ENCODE measurements at regions not wholly inside any gene's neighbourhood (a gene's known extent, or its start where the extent isn't known, plus 50 kb on each side); places are given as distances from the start of the nearest gene placed in this dataset.

DNA sequence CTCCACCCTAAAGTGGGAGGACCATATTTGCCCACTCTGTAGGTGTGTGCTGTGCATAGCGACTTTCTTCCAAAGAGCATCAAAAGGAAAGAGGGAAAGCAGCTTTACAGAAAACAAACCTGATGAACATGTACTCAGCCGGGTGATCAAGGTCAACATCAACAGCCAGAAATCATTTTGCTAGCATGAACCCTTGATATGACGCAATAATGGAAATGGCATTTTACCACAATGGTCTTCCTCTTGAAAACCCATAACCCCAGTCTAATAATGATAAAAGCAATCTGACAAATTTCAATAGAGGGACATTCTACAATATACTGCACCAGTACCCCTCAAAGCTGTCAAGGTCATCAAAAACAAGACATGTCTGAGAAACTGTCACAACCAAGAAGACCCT is 350.2 kb downstream of the FBXO15 start:
- DNase-seq (ENCODE audit: low read depth in 1 of 2, low spot score in 1 of 2) = no peak

DNA sequence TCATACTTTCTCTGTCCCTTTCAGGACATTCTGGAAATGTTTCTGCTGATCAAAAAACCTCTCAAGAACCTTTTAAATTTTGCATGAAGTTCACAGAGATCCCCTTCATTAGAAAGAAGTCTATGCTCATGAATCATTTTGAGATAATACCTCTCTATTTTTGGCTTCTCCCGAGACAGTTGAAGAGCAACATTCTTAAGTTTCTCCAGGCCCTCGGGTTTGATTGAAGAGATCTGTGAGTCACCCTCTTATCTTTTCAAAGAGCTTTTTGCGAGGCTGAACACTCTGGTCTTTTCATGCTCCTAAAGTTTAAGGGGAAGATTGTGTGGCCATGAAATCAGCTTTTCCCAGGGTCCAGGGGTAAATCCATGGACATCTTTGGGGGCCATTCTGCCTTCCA is 354.2 kb downstream of the FBXO15 start:
- DNase-seq (ENCODE audit: low read depth in 1 of 2, low spot score in 1 of 2) = no peak

DNA sequence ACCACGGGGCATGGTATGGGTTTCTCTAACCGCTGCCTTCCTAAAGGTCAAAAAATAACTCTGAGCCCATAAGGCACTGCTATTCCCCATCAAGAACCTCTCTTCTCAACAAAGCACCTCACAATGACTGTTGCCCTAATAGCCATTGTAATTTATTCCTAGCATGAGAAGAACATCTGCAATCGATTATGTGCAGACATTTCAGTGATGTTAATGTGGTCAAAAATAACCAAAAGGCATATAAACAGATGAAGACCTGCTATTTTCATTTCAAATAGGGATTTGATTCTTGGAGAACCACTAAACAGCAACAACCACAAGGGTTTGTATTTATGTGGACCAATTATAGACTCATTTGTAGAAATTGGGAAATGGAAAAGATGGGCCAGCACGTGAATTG is 356.6 kb downstream of the FBXO15 start:
- no peak for DNase-seq (ENCODE audit: low read depth in 1 of 2, low spot score in 1 of 2)

DNA sequence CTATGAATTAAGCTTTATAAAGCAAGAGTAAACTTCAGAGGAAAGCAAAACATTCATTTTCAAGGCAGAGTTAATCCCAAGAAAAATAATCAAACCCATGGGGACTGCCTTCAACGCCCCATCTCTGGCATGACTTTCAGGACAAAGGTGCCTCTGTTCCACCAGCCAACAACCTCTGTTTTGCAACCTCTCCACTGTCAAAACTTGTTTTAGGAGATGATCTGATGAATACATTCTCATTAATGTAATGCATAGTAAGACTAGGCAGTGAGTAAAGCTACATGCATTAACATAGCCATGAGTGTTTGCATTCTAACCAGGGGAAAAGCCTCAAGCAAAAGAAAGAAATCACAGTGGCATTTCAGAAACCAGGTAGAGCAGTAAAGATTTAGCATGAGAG is 357.0 kb downstream of the FBXO15 start:
- DNase-seq (ENCODE audit: low read depth in 1 of 2, low spot score in 1 of 2) = no peak

DNA sequence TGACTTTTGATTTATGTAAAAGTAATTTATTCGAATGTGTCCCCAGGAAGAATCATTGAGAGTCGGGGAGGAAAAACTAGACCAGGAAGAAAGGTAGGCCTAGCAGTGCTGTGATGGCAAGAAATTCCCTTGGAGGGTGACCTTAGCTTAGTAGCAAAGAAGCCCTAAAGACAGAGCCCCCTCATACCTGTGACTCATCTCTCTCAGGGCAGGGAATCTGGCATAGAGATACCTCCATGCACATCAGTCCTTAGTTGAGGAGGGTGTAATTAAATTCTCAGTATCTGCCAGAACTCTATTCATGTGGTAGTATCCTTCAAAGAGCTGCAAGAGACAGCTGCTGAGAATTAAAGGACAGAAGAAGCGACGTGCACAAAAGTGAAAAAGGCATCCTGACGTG is 360.3 kb downstream of the FBXO15 start:
- no peak for DNase-seq (ENCODE audit: low read depth in 1 of 2, low spot score in 1 of 2)

DNA sequence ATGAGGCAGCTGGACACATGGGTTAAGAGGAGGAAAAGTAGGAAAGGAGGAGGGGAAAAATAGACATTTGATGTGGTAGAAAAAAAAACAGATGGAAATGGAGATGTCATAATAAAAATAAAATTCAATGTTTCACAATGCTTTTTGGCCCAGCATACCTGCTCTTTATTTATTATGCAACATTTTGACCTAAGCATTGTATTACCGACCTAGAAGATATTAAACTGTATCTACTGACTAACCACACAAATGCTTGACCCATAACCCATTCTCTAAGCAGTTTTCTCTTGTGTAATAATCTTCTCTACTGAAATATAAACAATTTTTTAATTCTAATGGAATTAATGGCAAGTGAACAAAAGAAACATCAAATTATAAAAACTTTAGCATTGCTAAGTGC is 362.3 kb downstream of the FBXO15 start:
- DNase-seq (ENCODE audit: low read depth in 1 of 2, low spot score in 1 of 2) = no peak

DNA sequence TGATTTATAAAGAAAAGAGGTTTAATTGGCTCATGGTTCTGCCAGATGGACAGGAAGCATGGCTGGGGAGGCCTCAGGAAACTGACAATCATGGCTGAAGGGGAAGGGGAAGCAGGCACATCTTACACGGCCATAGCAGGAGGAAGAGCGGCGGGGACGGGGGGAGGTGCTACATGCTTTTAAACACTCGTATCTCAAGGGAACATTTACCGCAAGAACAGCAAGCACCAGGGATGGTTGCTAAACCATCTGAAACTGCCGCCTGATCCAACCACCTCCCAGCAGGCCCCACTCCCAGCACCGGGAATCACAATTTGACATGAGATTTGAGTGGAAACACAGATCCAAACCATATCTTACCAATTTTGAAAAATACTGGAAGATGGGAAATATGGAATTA is 362.8 kb downstream of the FBXO15 start:
- no peak for DNase-seq (ENCODE audit: low read depth in 1 of 2, low spot score in 1 of 2)

DNA sequence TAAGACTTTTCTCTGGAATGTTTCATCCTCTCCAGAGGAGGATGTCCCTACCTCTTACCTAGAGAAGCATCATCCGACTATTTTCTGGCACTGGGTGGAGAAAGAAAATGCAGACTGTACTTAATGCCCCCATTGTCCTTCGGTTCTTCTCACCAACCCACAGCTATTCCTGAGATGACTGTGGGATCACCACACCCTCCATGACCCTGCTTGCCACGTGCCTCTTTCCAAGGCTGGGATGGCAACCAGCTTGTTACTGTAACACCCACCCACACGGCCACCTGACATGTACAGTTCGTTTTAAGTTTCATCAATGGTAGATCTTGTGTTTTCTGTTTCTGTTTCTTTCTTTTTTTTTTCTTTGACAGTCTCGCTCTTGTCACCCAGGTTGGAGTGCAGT is 365.2 kb downstream of the FBXO15 start:
- no peak for DNase-seq (ENCODE audit: low read depth in 1 of 2, low spot score in 1 of 2)

DNA sequence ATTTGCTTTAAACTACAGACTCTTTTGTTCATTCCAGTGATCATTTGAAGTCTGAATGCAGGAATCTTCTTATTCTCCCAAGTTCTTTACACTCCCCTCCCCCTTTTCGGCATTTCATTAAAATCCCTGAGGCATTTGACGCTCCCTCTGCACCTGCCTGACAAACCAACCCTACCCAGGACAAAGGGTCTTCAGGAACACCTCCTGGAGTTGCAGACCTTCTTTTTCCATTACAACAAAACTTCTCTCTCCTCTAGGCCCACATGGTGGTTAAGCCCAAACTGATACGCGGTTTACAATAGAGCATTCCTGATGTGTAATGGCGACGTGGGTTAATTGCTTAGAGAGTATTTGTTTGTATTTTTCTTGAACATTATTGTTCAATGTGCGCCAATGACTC is 367.4 kb downstream of the FBXO15 start:
- DNase-seq (ENCODE audit: low read depth in 1 of 2, low spot score in 1 of 2) = no peak

DNA sequence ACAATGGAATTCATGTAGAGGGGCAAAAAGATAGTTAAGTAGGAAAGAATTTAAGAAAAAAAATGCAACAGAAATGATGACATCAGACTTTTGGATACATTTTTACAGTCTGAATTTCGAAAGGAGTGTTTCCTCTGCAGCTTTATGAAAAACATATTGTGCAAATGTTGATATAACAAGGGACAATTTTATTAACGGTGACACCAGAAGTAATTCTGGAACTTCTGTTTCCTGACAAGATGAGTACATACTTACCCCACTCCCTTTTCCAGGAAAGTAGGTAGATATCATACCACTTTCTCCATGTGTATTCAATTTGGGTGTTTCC is 369.6 kb downstream of the FBXO15 start:
- DNase-seq (ENCODE audit: low read depth in 1 of 2, low spot score in 1 of 2) = no peak

DNA sequence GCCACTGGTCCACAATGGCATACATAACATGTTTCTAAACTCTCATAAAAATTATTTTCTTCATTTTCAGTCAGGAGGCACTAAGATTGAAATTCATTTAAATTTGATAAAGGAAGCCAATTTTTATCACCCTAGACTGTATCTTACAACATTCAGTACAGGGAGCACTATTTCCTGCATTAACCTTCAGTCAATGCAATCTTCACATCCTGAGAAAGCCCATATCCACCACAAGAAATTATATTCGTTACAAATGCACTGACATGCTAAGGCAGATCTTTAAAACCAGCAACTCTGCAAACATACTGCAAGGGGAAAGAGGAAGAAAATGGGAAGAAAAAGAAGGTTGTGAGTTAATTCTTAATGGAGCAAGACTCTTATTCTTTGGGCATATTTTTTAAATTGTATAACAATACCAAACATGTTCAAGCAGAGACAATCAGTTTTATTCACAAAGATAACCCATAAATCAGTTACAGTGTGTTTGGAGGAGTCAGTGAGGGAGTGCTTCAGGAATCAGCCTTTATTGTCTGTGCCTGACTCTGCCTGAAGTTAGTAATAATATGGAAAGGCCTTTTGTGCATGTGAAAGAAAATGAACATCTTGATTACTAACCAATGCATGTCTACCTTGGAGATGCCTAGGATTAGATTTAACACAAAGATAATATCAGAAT is 370.1 kb downstream of the FBXO15 start:
- DNase-seq (ENCODE audit: low read depth in 1 of 2, low spot score in 1 of 2) = no peak

DNA sequence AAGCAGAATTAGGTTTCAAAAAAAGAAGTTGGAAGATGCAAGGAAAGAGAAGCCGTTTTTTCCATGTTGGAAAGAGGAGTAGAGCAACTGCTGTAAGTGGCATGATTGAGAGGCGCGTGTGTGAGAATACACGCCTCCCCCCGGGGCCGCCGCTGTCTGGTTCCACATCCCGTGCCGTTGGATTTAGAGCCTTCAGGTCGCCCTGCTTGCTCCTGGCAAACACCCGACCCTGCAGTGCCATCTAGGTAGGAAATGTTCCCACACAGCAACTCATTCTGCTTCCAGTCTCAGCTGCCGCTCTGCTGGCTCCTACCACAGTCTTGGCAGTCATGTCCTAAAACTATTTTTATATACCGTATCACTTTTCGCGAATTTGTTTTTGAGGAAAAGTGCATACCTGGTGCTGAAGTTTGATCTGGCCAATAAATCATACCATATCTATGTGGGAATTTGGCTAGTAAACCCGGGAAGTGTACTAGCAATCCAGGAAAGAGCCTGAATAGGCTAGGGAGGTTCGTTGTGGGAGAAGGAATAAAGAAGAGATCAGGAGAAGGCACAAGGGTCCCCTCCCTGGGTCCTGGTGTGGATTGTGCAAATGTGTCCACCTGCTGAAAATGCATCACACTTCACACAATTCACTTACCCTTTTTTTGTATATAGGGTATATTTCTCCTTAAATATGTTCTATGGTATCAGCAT is 372.7 kb downstream of the FBXO15 start:
- DNase-seq (ENCODE audit: low read depth in 1 of 2, low spot score in 1 of 2) = no peak

DNA sequence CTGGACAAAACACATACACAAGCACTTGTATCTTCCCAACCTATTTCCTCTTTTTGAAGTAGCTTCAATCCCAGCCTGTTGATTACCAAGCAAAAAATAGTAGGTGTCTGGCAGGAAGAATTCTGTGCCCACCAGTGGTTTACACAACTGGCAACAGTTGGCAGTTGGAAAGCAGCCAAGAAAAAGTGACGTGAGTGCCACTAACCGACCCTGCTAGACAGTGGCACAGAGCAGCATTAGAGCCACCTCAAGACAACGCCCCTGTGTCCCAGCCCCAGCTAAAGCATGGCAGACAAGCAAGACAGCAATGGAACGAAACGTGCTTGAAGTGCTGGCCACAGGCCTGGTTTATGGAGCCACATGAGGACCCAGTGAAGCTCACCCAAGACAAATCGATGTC is 379.6 kb downstream of the FBXO15 start:
- DNase-seq (ENCODE audit: low read depth in 1 of 2, low spot score in 1 of 2) = no peak

DNA sequence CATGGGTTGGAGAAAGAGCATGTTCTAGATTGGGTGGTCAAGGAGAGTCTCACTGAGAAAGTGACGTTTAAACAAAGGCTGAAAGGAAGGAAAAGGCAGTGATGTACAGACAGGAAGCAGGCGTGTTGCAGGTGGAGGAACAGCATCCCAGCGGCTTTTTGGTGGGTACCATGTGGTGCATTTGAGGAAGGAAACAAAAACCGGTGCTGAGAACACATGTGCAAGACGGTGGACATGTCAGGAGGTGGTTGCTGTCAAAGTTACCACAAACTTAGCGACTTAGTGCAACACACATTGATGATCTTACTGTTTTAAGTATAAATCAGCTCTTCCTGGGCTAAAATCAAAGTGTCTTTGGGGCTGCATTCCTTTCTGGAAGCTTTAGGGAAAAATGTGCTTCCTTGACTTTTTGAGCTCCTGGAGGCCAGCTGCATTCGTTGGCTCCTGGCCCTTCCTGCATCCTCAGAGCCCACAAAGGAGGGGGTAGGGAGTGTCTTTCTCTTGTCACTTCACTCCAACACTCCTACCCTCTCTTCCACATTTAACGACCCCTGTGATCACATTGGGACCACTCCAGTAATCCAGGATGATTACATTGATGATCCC is 380.6 kb downstream of the FBXO15 start:
- DNase-seq (ENCODE audit: low read depth in 1 of 2, low spot score in 1 of 2) = no peak

DNA sequence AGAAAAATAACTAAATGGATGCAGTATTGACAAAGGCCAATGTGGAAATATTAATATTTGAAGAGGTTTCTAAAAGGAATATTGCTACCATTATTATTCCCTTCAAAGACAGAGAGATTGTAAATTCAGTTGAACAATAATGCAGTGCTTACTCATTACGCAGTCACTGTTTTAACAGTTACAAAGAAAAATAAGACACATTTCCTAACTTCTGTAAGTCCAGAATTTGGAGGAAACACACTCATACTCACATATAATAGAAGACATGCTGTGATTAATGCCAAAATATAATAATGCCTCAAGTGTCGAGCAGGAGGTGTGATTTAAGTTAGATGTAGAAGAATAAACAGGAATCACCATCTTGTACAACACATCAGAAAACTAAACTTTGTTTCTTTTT is 389.2 kb downstream of the FBXO15 start:
- no peak for DNase-seq (ENCODE audit: low read depth in 1 of 2, low spot score in 1 of 2)

DNA sequence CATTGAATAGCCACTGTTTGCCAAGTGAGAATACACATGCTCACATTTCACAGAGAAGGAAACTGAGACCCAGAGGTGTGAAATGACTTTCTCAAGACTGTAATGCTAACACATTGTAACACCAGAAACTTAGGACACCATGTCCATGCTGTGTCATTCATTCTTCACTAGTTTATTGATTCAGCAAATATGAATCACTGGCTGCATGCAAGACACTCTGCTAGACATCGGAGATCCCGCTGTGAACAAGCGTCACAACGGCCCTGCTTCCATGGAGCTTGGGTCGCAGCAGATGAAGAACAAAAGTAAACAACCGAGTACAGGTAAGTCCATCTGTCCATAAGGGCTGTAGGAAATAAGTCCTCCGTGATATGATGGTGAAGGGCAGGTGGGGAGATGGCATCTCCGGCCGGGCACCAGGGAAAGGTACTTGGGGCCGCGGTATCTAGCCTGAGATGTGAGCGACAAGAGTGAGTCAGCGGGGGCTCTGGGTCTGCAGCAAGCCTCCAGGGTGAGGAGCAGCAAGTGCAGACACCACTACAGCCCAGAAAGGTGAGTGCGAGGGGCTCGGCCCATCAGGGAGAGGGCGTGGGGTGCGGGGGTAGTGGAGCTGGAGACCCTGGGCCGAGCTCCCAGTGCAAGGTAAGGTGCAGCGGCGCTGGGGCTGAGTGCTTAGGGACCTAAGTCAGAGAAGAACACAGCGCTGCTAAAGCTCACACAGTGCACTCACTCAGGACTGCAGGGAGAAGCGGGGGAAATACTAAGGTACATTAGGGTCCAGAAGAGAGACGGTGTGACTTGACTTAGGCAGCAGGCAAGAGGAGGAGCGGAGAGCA is 391.2 kb downstream of the FBXO15 start:
- DNase-seq (ENCODE audit: low read depth in 1 of 2, low spot score in 1 of 2) = no peak

DNA sequence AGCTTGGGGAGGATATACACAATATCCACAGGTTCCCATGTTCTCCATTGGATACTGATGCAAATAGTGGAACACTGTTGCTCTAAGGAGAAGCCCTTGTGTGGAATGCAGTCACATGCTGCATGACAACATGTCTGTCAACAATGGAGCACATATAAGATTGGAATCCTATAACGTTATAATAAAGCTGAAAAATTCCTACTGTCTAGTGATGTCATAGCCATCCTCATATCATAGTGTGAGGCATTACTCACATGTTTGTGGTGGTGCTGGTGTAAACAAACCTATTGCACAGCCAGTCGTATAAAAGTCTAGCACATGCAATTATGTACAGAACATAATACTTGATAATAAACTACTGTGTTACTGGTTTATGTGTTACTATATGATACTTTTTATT is 394.7 kb downstream of the FBXO15 start:
- DNase-seq (ENCODE audit: low read depth in 1 of 2, low spot score in 1 of 2) = no peak

DNA sequence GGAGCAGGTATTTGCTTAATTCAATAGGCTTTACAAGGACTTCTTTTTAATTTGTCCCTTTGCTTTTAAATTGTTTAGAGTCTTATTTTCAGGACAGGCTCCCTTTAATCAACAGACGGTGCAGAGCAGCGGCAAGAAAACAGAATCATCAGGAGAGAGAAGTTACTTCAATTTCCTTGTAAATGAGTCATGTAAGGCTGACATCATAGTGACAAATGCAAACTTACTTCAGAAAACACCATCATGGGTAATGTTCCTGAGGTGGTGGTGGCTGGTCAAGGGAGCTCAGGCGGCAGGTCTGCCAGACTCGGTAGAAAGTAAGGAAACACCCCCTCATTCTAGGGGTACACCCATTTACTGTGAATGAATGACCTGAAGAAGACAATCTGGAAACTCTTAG is 395.1 kb downstream of the FBXO15 start:
- no peak for DNase-seq (ENCODE audit: low read depth in 1 of 2, low spot score in 1 of 2)

DNA sequence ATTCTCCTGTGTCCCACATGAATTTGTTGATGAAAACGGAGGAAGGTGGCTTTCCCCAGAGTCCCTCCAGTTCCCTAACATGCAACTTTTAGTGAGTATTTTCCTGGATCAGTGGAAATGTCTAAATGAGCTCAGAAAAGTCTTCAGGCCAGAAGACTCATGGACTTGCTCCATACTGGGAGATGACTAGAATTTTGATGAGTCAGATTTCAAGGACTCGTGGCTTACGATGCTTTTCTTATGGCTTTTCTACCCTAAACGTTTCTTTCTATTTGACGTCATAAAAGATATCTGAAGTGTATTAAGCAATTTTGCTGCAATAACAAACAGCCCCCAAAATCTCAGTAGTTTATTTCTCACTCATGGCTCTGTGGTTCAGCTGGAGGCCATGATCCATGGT is 397.6 kb downstream of the FBXO15 start:
- DNase-seq (ENCODE audit: low read depth in 1 of 2, low spot score in 1 of 2) = no peak

DNA sequence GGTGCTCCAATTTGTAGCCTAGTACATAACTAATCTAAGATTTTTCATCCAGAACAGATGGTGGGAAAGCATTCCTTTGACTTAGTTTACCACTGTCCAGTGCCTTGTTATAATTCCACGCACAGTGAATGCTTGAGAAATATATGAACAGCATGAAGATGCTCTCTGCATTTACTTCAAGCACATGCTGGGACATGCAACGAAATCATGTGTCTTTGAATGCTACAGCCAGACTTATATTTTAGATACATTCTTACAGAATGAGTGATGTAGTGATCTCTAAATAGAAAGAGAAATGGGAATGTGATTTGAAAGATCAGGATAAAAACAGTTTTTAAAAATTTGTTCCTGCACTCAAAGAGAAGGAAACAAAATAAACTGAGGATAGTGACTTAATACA is 398.3 kb downstream of the FBXO15 start:
- no peak for DNase-seq (ENCODE audit: low read depth in 1 of 2, low spot score in 1 of 2)

DNA sequence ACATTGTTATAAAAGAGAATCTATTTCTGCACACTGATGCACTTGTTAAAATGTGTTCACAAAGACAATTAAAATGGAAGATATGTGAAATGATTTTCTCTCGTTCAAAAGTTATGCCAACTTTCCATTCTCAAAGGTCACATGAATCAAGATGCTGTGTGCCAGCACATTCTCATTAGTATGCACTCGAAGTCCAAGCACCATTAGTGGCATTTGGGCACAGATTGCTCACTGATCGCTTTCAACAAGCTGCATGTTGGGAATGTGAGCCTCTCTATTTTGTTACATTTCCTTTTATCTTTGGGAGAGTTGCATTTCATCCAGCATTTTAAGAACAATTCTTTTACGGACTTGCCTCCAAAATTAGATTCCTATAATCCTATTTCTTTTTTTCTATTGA is 398.9 kb downstream of the FBXO15 start:
- no peak for DNase-seq (ENCODE audit: low read depth in 1 of 2, low spot score in 1 of 2)

DNA sequence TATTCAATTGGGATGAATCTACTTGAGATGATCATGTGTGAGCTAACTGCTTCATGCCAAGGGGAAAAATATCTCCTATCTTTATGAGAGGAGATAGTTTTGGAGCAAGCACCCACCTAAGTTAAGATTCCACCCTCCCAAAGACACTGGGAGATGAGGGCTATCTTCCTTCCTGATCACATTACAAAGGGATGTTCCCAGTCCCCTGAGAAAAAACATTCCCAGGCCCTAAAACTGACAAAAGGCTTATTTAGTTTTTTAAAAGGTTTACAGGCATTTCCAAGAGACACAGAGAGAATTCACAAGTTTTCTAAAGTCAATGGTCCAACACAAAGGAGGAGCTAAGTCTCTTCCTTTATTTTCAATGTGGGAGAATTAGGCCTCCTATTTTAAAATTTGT is 401.5 kb downstream of the FBXO15 start:
- DNase-seq (ENCODE audit: low read depth in 1 of 2, low spot score in 1 of 2) = no peak
